ENCODE measurements at regions not wholly inside any gene's neighbourhood (a gene's known extent, or its start where the extent isn't known, plus 50 kb on each side); places are given as distances from the start of the nearest gene placed in this dataset.

DNA sequence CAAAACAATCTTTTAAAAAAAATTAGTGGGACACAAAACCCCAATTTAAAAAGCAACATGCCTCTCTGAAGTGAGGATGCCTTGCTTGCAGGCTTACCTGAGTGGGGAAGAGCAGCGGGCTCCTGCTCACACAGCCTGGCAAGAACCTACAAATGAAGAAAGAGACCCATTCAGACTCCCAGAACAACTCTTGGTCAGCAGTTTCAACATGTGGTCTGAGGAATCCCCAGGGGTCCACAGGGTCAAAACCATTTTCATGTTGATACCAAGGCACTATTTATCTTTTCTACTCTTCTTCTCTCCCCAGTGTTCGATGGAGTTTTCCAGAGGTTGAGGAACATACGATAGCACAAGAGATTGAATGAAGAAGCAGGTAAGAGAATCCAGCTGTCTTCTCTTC lies 55.9 kb downstream of the SIPA1L2 start:
- TF ChIP-seq SP1 (CRISPR knock-in tag; conservative IDR thresholded peaks at IDR 0.05): no peak
- TF ChIP-seq, protein P1, sequence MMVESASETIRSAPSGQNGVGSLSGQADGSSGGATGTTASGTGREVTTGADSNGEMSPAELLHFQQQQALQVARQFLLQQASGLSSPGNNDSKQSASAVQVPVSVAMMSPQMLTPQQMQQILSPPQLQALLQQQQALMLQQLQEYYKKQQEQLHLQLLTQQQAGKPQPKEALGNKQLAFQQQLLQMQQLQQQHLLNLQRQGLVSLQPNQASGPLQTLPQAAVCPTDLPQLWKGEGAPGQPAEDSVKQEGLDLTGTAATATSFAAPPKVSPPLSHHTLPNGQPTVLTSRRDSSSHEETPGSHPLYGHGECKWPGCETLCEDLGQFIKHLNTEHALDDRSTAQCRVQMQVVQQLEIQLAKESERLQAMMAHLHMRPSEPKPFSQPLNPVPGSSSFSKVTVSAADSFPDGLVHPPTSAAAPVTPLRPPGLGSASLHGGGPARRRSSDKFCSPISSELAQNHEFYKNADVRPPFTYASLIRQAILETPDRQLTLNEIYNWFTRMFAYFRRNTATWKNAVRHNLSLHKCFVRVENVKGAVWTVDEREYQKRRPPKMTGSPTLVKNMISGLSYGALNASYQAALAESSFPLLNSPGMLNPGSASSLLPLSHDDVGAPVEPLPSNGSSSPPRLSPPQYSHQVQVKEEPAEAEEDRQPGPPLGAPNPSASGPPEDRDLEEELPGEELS (CRISPR knock-in tag; IDR thresholded peaks at IDR 0.05): no peak
- TF ChIP-seq, protein P2, sequence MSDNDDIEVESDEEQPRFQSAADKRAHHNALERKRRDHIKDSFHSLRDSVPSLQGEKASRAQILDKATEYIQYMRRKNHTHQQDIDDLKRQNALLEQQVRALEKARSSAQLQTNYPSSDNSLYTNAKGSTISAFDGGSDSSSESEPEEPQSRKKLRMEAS (CRISPR knock-in tag; IDR thresholded peaks at IDR 0.05): no peak
- TF ChIP-seq, protein P3, sequence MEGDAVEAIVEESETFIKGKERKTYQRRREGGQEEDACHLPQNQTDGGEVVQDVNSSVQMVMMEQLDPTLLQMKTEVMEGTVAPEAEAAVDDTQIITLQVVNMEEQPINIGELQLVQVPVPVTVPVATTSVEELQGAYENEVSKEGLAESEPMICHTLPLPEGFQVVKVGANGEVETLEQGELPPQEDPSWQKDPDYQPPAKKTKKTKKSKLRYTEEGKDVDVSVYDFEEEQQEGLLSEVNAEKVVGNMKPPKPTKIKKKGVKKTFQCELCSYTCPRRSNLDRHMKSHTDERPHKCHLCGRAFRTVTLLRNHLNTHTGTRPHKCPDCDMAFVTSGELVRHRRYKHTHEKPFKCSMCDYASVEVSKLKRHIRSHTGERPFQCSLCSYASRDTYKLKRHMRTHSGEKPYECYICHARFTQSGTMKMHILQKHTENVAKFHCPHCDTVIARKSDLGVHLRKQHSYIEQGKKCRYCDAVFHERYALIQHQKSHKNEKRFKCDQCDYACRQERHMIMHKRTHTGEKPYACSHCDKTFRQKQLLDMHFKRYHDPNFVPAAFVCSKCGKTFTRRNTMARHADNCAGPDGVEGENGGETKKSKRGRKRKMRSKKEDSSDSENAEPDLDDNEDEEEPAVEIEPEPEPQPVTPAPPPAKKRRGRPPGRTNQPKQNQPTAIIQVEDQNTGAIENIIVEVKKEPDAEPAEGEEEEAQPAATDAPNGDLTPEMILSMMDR (IDR thresholded peaks at IDR 0.05): no peak
- no peak for TF ChIP-seq FOXP1 (CRISPR knock-in tag; IDR thresholded peaks at IDR 0.05; ENCODE audit: borderline replicate concordance)
- TF ChIP-seq, protein P4, sequence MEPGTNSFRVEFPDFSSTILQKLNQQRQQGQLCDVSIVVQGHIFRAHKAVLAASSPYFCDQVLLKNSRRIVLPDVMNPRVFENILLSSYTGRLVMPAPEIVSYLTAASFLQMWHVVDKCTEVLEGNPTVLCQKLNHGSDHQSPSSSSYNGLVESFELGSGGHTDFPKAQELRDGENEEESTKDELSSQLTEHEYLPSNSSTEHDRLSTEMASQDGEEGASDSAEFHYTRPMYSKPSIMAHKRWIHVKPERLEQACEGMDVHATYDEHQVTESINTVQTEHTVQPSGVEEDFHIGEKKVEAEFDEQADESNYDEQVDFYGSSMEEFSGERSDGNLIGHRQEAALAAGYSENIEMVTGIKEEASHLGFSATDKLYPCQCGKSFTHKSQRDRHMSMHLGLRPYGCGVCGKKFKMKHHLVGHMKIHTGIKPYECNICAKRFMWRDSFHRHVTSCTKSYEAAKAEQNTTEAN (CRISPR knock-in tag; IDR thresholded peaks at IDR 0.05): no peak
- TF ChIP-seq, protein P5, sequence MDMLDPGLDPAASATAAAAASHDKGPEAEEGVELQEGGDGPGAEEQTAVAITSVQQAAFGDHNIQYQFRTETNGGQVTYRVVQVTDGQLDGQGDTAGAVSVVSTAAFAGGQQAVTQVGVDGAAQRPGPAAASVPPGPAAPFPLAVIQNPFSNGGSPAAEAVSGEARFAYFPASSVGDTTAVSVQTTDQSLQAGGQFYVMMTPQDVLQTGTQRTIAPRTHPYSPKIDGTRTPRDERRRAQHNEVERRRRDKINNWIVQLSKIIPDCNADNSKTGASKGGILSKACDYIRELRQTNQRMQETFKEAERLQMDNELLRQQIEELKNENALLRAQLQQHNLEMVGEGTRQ (CRISPR knock-in tag; IDR thresholded peaks at IDR 0.05): no peak
